Renal cortex interstitium (tissue), 11 donors: ENCODE measurements at regions not wholly inside any gene's neighbourhood (a gene's known extent, or its start where the extent isn't known, plus 50 kb on each side); places are given as distances from the start of the nearest gene placed in this dataset.
"Not testable (repeated sequence)": the region's sequence is repeated elsewhere in the genome, so short reads cannot be mapped to it uniquely, and the experiment has no call there.

ENCODE experiments used
- DNase-seq, 11 donors: peaks; one replicate each; pipeline ENCODE4 v3.0.0-alpha.2; 2013; ENCODE audit warnings: low read depth in 9 of 11, low spot score in 4 of 11; ENCODE audit errors: extremely low read depth in 1 of 11

GRCh38 chr1:80534606-80535360 lies 1266.0 kb upstream of the ADGRL2 start:
- DNase-seq = peak in 3 of 11 donors; percentile 17 to 41 (median 24)

DNA sequence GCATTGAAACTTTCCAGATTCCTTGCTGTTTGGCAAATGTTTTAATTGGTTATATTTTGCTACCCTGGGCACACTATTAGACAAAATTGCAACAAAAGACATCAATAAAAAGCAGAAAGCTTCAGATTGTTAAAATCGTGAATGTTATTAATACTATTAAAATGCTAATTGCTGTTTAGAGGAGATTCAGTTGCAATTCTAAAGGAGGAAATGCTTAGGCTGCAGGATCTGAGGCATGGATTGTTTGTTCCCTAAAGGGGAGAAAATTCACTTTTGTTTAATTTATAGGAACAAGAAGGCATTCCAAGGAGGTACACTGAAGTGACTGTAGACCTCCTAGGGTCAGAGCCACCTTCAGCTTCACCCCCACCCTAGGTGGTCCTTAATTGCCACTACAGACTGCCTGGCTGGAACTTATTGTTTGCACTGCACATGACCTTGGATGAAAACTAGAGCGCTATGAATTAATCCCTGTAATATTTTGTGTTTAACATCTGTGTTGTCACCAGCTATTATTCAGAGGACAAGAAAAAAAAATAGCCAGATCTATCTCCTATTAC lies 1266.9 kb upstream of the ADGRL2 start:
- no peak for DNase-seq

DNA sequence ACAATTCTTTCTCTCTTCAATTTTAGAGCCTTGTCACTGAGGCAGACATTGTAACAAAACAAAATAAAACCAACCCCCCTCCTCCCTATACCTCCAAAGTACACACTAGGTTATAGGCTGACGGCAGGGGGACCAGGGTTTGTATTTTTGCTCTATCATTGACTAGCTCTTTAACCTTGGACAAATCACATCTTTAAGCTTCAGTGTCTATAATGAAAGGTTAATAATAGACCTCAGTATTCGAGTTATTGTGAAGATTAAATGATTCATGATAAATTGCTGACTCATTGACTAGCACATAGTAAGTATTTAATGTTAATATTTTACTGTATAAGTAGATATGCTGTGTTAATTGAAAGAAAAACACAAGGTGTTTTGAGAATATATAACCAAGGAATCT lies 1267.6 kb upstream of the ADGRL2 start:
- DNase-seq = no peak

DNA sequence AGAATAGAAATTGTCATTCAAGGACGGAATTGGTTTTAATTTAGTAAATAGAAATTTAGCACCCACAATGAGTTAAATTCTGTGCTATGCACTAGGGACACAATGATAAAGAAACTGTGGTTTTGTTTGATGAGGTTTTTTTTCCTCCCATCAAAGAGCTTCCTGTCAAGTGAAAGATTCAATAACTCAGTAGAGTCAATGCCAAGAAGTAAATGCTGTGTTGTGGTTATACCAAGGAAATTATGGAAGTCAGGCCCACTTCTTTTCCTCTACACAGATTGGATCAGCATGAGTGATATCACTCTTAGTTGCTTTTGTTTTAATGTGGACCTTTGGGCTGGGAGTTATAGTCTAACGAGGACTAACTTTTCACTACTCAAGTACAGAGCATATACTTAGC lies 1269.6 kb upstream of the ADGRL2 start:
- no peak for DNase-seq

- DNase-seq = no peak
These were observed 1271.2 kb upstream of the ADGRL2 start for GRCh38 chr1:80529546-80529945.

DNA sequence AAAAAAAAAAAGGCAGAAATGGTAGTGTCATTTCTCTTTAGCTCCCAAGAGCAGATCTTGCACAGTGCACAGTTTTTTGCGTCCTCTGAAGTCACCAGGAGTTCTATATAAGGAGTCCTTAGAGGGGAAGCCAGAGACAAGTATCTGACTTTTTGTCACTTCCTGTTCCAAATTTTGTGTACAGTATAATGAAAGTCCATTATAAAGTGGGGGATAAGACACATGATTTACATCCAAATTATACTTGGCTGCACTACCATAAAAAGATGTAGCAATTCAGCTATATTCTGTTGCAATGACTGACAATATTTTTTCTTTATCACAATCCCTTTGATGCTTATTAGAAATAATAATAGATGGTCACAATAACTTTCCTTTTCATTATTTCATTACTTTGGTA lies 1276.9 kb upstream of the ADGRL2 start:
- DNase-seq = no peak

DNA sequence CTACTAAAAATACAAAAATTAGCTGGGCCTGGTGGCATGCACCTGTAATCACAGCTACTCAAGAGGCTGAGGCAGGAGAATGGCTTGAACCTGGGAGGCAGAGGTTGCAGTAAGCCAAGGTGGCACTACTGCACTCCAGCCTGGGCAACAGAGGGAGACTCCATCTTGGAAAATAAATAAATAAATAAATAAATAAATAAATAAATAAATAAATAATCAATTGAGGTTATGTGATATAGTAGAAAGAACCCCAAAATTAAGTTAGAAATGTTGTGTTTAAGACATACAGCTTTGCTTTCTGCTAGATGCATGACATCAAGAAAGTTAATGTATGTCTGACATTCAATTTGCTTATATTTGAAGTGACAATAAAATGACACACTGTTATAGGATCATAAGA lies 1277.7 kb upstream of the ADGRL2 start:
- DNase-seq = not testable (repeated sequence)

DNA sequence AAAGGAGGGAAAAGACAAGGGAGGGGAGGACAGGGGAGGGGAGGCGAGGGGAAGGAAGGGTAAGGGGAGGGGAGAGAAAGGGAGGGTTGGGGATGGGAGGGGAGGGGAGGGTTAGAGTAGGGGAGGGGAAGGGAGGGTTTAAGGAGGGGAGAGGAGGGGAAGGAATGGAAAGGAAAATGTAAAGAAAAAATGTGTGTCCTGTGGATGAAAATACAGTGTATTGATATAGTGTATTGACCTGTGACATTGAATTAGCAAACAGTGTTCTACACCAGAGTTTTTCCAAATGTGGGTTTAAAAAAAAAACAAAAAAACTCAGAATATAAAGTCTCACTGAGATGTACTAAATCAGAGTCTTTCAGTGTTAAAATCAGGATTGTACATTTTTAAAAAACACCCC lies 1279.8 kb upstream of the ADGRL2 start:
- no peak for DNase-seq

DNA sequence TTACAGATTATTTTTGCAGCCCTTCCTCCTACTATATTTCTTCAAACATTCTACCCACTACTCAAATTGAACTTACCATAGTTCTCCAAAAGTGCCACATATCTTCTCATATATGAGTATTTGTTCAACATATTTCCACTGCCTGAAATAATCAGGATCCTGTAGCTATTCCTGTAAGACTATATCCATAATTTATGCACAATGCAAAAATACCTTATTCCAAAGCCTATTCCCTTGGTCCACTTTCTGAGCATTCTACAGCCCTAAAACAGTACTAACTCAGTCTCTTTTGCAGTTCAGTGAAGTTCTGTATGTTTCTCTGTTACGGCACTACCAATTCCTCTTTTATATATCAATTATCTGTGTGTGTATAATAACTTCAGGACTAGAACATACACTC lies 1283.7 kb upstream of the ADGRL2 start:
- DNase-seq = no peak

DNA sequence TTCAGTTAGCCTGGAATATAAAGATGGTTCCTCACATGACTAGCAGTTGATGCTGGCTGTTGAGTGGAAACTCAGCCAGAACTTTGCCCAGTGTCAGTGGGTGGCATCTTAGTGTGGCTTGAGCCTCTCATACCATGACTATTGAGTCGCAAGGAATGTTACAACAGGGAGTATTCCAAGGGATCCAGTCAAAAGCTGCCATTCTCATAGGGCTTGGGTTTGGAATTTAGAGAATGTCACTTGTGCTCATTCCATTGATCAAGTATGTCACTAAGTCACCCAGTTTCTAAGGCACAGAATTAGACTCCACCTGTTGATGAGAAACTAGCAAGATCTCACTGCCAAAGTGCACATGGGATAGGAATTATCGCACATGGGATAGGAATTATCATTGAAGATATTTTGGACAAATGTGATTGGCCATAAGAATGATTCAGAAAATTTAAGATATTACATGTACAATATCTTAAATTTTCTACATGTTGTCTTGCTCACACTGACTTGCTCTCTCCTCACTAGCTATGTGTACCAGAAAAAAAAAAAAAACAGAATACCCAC lies 1290.7 kb upstream of the ADGRL2 start:
- no peak for DNase-seq

GRCh38 chr1:80506216-80506615 lies 1294.5 kb upstream of the ADGRL2 start:
- no peak for DNase-seq

DNA sequence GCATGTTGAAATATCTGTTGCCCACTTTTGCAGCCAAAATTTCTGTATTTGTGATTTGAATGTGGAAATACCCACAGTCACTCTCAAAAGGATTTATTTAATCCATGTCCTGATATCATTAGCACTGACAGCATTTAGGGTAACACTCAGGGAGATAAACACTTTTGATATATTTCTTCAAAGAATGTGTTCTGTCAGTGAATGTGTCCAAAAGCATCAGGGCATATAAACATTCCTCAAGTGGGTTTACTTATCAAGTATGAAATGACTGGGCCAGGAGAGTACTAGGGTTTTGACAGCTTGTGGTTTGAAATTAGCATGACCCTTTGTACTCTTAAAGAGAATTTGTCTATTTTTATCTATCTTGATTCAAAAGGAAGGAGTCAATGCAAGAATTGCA lies 1302.1 kb upstream of the ADGRL2 start:
- no peak for DNase-seq

DNA sequence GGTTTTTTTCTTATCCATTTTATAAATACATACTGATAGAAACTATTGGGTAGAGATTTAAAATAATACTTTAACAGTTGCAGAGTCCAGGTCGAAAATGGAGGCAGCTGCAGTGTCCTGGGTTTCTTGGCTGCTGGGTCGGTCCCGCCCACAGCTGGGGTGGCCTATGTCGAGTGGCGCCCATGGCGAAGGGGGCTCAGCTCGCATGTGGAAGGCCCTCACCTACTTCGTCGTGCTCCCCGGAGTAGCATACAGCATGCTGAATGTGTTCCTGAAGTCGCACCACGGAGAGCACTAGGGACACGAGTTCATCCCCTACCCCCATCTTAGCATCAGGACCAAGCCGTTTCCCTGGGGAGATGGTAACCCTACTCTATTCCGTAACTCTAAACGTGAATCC lies 1304.9 kb upstream of the ADGRL2 start:
- DNase-seq = no peak

DNA sequence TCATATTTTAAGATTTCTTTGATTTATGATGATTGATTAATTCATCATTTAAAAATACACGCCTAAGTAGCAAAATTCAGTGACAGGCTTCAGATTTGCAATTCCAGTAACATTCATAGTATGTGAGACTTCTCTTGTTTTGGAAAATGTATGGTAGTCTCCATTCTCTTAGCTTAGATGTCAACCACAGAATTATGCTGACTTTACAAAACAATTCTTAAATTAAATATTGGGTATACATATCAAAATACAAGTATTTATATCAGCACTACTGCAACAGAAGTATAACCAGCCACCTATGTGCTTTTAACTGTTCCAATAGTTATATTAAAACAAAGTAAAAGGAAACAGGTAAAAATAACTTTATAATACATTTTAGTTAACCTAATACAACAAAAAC lies 1328.6 kb upstream of the ADGRL2 start:
- no peak for DNase-seq

GRCh38 chr1:80468356-80468755 lies 1332.4 kb upstream of the ADGRL2 start:
- no peak for DNase-seq

GRCh38 chr1:80462006-80462405 lies 1338.7 kb upstream of the ADGRL2 start:
- DNase-seq = no peak

DNA sequence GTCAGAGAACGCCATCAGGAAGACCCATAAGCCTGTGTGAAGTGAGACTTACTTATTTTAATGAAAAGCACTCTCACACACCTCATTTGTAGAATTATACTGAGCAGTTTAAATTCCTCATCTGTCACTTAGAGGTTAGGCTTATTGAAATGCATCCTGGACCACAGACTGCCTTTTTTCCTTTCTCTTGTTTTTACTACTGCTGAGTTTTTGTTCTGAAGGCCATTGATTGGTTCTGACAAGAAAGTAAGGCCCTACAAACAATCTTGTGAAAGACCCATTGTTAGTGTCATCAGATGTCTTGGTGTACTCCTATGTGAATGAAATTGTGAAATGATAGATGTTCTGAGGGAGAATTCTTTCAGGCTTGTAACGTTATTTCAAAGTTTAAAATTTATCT lies 1343.3 kb upstream of the ADGRL2 start:
- DNase-seq = no peak

GRCh38 chr1:80453775-80454174 lies 1347.0 kb upstream of the ADGRL2 start:
- DNase-seq = no peak

- no peak for DNase-seq
These were observed 1350.0 kb upstream of the ADGRL2 start for GRCh38 chr1:80450711-80451110.

- no peak for DNase-seq
These were observed 1352.7 kb upstream of the ADGRL2 start for GRCh38 chr1:80448081-80448480.

GRCh38 chr1:80447526-80447925 lies 1353.2 kb upstream of the ADGRL2 start:
- DNase-seq = no peak
